NCI-H510A treated with DMSO at 0.1 percent for 48 hours (cell line): ENCODE measurements at regions not wholly inside any gene's neighbourhood (a gene's known extent, or its start where the extent isn't known, plus 50 kb on each side); places are given as distances from the start of the nearest gene placed in this dataset.
"Not testable (repeated sequence)": the region's sequence is repeated elsewhere in the genome, so short reads cannot be mapped to it uniquely, and the experiment has no call there.

Experiments
- DNase-seq: peaks from one replicate; lab custom pipeline; 2025; lab: John Stamatoyannopoulos, UW

DNA sequence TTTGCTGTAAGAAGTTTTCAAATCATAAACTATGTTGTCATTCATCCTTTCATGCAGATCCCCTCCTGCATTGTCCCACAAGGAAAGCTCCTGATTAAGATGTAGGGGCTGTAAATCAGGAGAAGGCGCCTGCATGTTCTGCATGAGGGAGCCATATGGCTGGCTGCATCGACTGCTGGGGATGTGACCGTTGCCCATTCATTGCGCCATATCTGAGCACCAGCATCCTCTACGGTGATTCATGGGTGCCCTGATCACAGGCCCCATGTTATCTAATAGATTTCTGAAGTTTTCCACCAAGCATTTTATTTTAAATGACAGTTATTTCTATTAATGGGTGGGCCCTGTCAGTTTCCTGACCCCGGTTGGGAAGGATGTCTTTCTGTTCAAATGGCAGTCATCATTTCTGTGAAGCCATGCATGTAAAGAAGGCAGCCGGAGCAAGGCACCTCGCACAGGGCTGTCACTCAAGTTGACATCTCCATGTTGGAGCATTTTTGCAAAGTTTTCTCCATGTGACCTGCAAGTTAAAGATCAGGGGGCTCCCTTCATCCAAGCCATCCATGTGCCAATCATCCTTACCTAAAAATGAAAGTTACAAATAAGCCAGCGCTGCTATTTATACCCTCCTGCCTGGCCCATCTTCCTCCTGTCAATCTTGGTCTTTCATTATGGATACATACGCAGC is 128.8 kb downstream of the TEX36 start:
- no peak for DNase-seq

- DNase-seq, result no peak
Observed at GRCh38 chr10:125553091-125553490, 129.9 kb downstream of the TEX36 start.

DNA sequence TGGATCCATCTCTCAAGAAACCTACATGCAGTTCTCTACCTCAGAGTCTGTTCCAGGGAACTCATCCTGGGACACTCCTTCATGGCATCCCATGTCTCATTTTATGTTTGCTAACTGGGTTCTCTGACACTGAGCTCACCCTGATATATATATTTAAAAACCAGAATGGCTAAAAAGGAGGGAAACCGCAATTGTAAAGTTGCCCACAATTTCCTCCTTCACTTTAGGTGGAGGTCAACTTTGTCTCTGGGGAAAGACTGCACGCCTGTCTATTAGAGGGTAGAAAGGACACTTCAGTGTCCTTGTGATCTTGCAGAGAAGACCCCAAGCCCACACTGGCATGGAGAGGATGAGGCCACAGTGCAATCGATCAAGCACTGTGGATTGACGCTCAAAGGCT is 131.7 kb downstream of the TEX36 start:
- no peak for DNase-seq

- peak; percentile 18 for DNase-seq
Observed at GRCh38 chr10:125550362-125550761, 132.6 kb downstream of the TEX36 start.

- DNase-seq, result no peak
Observed at GRCh38 chr10:125549653-125550052, 133.3 kb downstream of the TEX36 start.

GRCh38 chr10:125548878-125549277 is 134.1 kb downstream of the TEX36 start:
- DNase-seq, result no peak

DNA sequence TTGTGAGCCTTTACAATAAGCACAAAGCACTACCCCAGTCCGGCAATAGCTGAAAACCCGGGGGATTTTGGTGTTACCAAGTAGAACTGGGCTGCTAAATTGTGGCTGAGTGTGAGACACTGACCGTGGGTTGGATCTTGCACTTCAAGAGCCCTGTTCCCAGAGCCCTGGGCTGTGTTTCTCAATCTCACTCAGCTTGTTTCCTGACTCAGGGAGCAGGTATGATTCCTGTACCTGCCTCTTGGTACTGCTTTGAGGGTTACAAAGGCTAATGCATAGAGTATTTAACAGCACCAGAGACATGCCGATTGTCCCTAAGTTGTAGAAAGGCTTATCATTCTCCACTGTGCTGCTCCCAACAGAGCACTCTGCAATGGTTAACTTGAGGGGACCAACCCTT is 134.6 kb downstream of the TEX36 start:
- no peak for DNase-seq

- DNase-seq, result no peak
Observed at GRCh38 chr10:125547010-125547650, 135.8 kb downstream of the TEX36 start.

GRCh38 chr10:125543796-125544195 is 139.2 kb downstream of the TEX36 start:
- DNase-seq, result no peak

DNA sequence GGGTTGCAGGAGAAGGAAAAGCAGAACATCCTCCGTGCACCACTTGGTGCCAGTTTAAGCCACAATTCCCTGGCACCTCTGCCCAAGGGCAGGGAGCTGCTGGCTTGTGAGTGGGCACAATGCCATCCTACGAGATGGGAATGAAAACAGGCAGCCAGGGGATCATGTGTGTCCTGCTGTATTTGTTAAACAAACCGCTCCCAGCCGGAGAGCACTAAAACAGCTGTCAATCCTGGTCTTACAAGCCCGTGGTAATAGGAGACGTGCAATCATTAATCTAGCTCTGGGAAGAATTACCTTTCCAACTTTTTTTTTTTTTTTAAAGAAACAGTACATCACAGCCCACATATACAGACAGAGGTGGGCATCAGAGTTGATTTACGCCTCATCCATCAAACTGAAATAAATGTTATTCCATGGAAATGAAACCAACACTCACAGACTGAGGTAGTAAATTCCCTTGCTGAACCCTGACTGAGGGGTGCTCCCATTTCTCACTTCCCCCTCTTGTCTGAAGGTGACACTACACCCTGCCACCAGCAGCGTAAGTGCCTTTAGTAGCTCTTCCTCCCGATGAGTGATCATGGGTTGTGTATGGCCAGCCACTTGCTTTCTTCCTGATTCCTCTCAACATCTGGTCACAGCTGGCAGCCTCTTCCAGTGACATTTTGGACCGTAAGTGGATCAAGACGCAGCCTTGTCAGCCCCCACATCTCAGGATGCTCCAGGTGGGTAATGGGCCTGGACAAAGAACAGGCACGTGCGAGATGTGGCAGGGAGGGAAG is 143.8 kb downstream of the TEX36 start:
- peak; percentile 88 for DNase-seq

- no peak for DNase-seq
Observed at GRCh38 chr10:125536236-125536635, 146.7 kb downstream of the TEX36 start.

DNA sequence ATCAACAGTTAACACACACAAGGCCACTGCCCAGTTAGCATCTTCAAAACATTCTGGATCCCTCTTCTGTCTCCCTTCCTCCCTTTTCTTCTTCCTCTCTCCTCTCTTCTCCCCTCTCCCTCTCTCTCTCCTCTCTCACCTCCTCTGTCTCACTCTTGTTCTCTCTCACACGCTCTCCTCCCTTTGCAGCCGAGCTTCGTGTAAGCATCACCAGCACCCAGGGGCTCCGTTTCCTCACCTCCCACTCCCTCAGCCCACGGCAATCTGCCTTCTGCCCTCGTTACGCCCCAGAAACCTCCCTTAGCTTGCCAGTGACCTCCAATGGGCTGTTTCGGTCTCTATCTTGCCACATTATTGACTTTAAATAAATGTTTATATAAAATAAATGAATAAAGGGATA is 147.4 kb downstream of the TEX36 start:
- no peak for DNase-seq

- DNase-seq, result no peak
Observed at GRCh38 chr10:125534515-125534914, 148.4 kb downstream of the TEX36 start.

GRCh38 chr10:125533866-125534265 is 149.1 kb downstream of the TEX36 start:
- no peak for DNase-seq

- no peak for DNase-seq
Observed at GRCh38 chr10:125531465-125531864, 151.5 kb downstream of the TEX36 start.

GRCh38 chr10:125523347-125523746 is 159.6 kb downstream of the TEX36 start:
- no peak for DNase-seq

DNA sequence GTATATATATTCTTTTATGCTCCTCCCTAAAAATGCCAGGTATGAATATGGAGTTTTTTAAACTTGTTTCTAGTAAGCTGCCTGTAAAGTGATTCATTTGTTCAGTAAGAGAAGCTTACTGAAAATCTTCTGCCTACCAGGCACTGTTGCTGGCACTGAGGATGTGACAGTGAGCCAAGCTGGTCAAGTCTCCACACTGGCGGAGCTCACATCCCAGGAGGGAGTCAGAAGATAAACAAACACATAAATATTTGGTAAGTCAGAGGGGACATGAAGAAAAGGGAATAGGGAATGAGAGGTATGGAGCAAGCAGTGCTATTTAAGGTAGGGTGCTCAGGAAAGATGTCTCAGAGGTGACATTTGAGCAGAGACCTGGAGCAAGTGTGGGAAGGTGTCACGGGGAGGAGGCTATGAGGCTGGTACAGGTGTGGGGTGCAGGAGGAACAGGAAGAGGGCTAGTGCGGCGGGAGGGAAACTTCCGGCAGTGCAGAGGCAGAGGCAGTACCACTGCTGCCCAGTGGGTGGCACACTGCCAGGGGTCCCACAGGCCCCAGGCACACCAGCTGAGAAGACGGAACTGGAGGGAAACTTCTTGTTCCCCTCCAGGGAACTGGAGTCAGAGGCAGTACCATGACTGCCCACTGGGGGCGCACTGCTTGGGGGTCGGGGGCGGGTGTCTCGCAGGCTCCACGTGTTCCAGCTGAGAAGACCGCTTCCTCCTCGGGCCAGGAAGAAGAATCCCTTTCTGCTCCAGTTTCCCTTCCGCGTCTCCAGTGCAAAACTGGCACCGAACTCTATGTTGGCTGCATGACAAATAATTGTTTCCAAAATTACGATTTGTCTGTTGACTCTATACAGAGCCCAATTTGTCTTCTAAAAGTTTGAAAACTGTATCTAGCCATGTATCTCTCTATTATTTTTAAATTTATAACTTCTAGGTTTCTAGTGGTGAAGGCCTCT is 161.0 kb downstream of the TEX36 start:
- DNase-seq, result no peak

DNA sequence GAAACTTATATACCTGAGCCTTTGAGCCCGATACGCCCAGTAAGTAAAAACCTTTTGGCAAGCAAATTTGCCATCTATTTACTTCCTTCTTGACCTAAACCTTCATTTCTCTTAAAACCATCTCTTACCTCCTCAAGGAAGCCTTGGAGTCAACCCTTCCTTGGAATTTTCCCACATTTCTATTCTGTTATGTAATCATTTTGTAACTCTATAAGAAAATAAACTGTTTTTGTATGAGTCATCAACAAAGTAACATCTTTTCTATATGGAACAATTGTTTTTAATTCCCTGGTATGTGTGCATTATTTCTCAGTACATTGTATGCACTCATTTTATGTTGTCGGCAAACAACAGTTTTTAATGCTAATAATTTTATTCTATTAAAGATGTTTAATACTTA is 162.0 kb downstream of the TEX36 start:
- DNase-seq, result no peak

DNA sequence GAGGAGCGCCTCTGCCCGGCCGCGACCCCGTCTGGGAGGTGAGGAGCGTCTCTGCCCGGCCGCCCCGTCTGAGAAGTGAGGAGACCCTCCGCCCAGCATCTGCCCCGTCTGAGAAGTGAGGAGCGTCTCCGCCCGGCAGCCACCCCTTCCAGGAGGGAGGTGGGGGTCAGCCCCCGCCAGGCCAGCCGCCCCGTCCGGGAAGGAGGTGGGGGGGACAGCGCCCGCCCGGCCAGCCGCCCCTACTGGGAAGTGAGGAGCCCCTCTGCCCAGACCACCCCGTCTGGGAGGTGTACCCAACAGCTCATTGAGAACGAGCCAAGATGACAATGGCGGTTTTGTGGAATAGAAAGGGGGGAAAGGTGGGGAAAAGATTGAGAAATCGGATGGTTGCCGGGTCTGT is 164.6 kb downstream of the TEX36 start:
- not testable (repeated sequence) for DNase-seq

DNA sequence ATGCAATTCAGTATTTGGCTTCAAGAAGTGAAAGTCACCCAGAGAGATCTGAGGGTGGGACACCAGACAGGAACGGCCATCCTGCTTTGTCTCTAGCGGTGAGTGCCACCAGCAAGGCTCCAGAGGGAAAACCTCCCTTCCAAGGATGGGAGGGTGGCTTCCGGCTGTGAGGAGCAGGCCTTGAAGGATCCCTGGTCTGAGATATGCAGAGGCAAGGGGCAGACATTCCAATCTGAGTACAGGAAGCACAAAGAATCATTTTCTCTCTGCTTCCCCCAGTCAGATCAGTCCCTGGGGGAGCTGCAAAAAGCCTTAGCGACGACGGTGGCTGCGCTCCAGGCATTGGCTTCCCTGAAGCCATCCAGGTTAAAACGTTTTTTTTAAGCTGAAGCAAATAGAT is 167.4 kb downstream of the TEX36 start:
- DNase-seq, result no peak

DNA sequence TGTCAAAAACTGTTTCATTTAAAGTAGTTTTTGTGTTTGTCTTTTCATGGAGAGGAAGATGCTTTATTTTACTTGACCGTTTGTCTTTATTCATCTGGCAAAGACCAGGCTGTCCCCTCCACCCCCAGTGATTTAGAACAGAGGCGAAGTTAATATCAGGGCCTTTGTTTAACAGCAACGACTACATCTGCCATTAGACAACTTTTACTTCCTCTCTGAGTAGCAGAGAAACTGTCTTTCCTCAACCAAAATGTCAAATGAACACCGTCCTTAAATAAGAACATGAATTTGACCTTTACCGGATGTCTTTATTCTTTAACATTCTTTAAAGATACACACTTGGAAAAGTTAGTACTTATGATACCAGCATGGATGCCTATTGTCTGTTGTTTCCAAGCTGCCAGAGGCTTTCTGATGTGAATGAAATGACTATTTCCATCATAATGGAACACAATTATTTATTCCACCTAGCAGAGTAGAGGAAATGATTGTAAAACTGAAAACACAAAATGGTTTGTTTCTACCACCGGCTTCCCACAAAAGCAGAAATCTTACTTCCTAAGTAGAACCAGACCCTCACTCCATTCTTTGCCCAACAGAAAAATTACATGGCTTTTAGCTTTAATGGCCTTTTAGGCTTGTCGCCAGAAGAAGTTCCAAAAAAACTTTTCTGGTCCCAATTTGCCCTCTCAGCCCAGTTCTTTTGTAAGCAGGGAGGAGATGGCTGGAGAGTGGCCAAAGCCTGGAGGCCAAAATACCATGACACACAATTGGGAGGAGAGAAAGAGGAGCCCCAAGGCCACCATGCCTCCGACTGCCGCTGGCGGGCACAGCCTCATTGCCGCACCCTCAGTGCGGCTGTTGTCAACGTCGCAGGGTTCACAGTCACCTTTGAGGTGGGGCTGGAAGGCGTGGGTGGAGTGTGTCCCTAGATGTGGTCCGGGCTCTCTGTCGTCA is 168.5 kb downstream of the TEX36 start:
- DNase-seq, result no peak
